ENCODE measurements at regions not wholly inside any gene's neighbourhood (a gene's known extent, or its start where the extent isn't known, plus 50 kb on each side); places are given as distances from the start of the nearest gene placed in this dataset.
"Not testable (repeated sequence)": the region's sequence is repeated elsewhere in the genome, so short reads cannot be mapped to it uniquely, and the experiment has no call there.

- H2BK20ac ChIP-seq (ENCODE audit: low read length); H3K79me1 ChIP-seq (ENCODE audit: low read depth, low read length); H4K91ac ChIP-seq (replicated peaks; ENCODE audit: insufficient read length, low read length); H3K27me3 ChIP-seq (replicated peaks in 1 of 4; ENCODE audit: control insufficient read depth in 3 of 4, extremely low read depth in 1 of 4, insufficient read depth in 3 of 4, low read length in 3 of 4); H2AFZ ChIP-seq (ENCODE audit: low read length); H3K36me3 ChIP-seq (ENCODE audit: control insufficient read depth in 2 of 4, insufficient read depth in 4 of 4, low read length in 3 of 4); H3K27ac ChIP-seq (ENCODE audit: low read depth, low read length); H3K18ac ChIP-seq (ENCODE audit: extremely low read depth, low read length); H2AK5ac ChIP-seq (ENCODE audit: low read depth, low read length); H3K23me2 ChIP-seq (ENCODE audit: low read depth, low read length); FAIRE-seq; H3K14ac ChIP-seq (ENCODE audit: insufficient read length); H3K4me3 ChIP-seq (ENCODE audit: extremely low read depth in 1 of 4, insufficient read depth in 2 of 4, low read depth in 3 of 4, low read length in 4 of 4); POLR2A ChIA-PET (ENCODE audit: partially characterized antibody); H4K20me1 ChIP-seq (replicated peaks in 1 of 2; ENCODE audit: control insufficient read depth in 1 of 2, insufficient read depth in 2 of 2, low read length in 2 of 2); H4K8ac ChIP-seq (ENCODE audit: extremely low read depth, insufficient read depth, low read length); H3K56ac ChIP-seq (replicated peaks; ENCODE audit: insufficient read length, low read depth, low read length); H3K4me2 ChIP-seq (ENCODE audit: insufficient read depth in 1 of 2, low read depth in 2 of 2, low read length in 2 of 2); H3K23ac ChIP-seq (ENCODE audit: insufficient read length); H2BK15ac ChIP-seq (ENCODE audit: low read length); H3K79me2 ChIP-seq (ENCODE audit: control insufficient read depth in 1 of 2, insufficient read depth in 2 of 2, low read length in 2 of 2); H2BK12ac ChIP-seq (ENCODE audit: low read depth, low read length); H3K4me1 ChIP-seq (replicated peaks in 1 of 4; ENCODE audit: control insufficient read depth in 3 of 4, insufficient read depth in 4 of 4, low read length in 3 of 4); H4K5ac ChIP-seq (ENCODE audit: insufficient read length, low read depth, low read length); H2BK120ac ChIP-seq (replicated peaks; ENCODE audit: low read depth, low read length); DNase-seq (ENCODE audit: low read depth in 1 of 2, low spot score in 2 of 2); H2BK5ac ChIP-seq (ENCODE audit: low read depth, low read length); H3K4ac ChIP-seq (replicated peaks; ENCODE audit: insufficient read length, low read depth, low read length); H3K9ac ChIP-seq (replicated peaks in 1 of 4; ENCODE audit: extremely low read depth in 1 of 4, low read depth in 3 of 4, low read length in 3 of 4): not testable (repeated sequence)
- 85% methylated on average over 2 of the region's 2 CpGs; no CpG with 5 or more reads in 1 of the 2 experiments for WGBS, 2 experiments (ENCODE audit: extremely low coverage in 1 of 2, insufficient coverage in 1 of 2, insufficient read length in 1 of 2, insufficient replicate concordance in 2 of 2, low coverage in 1 of 2, low lambda C conversion rate in 2 of 2, missing lambda C conversion rate in 1 of 2)
- H3K9me3 ChIP-seq (ENCODE audit: insufficient read depth in 2 of 2, low read depth in 1 of 2, low read length in 1 of 2), result peaks cover 10 to 13% of the 10 kb centered on the region in 2 experiments
- CTCF ChIA-PET (ENCODE audit: partially characterized antibody), result interaction anchor here (0.6 kb wide), 1 partner anchor 651 kb away, joined by 3 read pairs; no protein-coding TSS in a partner anchor
These were observed 620.0 kb downstream of the PSAT1 start for GRCh38 chr9:78916884-78917283.
